GM19043 (cell line): ENCODE measurements at regions not wholly inside any gene's neighbourhood (a gene's known extent, or its start where the extent isn't known, plus 50 kb on each side); places are given as distances from the start of the nearest gene placed in this dataset.
"Not testable (repeated sequence)": the region's sequence is repeated elsewhere in the genome, so short reads cannot be mapped to it uniquely, and the experiment has no call there.

ENCODE experiments used
- ATAC-seq: cut with Tn5 transposase; IDR thresholded peaks from one replicate; pipeline ENCODE4 v1.9.1; 2021; ENCODE audit warnings: low read depth; ENCODE audit not compliant: unreplicated experiment

DNA sequence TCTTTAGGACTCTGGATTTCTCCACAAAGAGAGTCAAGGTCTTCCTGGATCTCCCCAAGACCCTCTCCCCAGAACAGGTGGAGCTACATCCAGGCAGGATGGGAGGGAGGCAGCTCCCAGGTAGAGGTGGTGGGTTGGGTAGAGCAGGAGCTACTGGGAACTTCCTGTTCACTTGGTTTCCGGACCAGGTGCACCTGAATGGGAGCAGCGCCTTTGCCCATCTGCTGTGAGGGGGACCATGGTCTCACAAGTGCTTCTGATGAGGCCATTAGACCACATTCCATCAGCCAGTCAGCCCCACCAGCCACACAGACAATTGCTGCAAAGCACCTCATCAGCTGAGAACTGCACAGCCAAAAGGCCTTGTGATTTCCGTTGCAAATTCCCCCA, 188.8 kb downstream of the MATN1 start:
- ATAC-seq = no peak

DNA sequence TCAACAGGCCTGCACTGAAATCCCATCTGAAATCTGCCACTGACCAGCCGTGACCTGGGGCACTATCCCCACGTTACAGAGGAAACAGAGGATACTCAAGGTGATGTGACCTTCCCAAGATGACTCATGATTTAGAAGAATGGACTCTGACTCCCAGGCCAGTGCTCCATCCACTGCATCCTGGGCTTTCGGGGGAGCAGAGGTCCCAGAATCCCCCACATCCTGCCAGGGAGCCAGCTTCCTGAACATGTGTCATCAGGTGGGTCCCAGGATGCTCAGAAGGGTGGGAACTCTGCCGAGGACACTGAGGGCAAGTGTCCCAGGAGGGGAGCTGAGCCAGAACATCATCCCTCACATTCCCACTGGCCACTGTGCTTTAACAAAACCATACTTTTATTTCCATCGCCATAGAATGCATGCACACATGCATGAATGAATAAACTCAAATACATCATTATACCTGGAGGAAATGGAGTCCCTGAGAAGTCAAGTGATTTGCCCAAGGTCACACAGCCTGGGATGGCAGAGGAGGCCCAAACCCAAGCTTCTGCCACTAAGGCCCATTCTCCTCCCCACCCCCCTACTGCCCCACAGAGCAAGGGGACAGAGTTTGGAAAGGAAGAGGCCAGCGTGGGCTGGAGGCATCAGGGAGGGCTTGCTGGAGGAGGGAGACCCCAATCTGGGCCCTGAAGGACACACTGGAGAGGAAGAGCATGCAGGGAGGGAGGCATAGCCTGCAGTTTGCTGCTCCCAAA, 189.4 kb downstream of the MATN1 start:
- no peak for ATAC-seq

DNA sequence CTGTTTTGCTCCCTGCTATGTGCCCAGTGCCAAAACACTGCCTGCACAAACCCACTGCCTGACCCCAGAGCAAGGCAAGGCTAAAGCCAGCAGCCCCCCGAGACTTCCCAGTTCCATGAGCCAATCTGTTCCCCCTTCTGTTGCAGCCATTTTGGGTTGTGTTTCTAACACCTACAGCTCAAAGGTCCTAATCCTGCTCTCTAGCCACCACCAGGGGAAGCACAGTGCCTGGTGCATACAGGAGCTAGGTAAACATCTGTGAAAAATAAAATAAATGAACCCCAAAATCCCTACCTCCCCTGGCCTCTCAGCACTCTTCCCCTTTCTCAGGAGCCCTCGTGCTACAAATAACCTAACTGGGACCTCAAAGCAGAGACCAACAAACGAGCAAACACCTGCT, 190.2 kb downstream of the MATN1 start:
- ATAC-seq = no peak

DNA sequence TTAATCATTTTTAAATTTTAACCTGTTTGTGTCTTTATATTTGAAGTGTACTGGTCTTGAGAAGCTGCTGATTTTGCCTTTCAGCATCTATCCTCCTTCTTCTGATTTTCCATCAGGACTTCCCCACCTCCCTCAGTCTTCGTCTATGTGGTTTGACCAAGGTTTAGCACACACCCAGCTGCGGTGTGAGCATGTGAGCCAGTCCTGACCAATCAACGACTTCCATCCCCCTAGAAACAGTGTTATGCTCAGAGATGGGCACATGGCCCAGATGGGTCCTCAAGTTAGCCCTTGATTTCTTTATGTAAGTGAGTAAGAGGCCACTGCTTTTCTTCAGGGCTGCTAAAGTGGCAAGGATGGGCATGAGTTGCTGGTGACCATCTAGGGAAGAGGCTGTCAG, 190.8 kb downstream of the MATN1 start:
- ATAC-seq = no peak

DNA sequence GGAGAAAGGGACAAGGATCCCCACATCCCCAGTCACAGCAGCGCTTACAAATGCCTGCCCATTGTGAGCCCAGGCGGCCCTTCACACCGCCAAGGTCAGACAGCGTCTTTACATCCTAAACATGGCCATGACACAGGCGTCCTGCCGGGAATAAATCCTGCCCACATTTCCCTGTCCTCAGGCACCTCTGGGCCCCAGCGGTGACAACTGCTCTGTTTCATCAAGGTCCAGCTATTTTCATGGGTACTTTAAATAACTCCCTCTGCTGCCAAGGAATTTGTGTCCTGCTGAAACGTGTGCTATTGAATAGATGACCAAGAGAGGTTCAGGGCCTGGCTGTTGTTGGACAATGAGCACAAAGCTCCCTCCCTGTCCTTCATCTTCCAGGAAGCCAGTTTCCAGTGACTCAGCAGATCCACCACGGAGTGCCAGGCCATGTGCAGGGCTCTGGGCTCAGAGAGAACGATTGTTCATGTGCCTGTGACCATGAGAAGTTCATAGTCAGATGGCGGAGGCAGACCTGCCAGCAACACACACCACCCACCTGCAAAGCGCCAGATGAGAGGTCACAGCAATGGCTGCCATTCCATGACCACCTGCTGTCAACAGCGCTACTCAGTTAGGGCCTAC, 195.8 kb downstream of the MATN1 start:
- ATAC-seq = no peak

DNA sequence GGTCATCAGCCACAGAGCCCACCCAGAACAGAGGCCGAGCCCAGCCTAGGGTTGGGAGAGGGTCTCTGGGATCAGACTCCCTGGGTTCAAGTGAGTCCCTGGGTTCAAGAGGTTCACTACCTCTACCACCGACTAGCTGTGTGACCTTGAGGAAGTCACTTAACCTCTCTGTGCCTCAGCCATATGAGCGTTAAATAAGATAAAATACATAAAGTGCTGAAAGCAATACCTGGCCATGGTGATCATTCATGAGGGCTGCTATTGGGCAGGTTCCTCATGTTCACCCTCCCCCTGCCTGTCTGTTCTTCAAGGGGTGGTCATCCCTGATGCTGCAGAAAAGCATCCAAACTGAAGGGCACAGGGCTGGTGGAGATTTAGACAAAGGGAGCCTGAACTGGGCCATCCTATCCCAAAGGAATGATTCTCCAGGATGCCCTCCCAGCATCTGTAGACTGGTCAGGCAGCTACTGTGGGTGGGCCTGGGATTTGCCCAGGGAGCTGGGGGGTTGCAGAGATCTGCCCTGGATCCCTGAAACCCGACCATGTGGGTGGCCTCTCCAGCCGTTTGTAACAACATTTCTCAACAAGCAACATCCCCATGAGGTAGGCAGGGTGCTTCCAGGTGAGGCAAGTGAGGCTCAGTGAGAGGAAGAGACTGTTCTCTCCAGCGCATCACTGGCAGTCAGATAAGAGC, 196.6 kb downstream of the MATN1 start:
- no peak for ATAC-seq

DNA sequence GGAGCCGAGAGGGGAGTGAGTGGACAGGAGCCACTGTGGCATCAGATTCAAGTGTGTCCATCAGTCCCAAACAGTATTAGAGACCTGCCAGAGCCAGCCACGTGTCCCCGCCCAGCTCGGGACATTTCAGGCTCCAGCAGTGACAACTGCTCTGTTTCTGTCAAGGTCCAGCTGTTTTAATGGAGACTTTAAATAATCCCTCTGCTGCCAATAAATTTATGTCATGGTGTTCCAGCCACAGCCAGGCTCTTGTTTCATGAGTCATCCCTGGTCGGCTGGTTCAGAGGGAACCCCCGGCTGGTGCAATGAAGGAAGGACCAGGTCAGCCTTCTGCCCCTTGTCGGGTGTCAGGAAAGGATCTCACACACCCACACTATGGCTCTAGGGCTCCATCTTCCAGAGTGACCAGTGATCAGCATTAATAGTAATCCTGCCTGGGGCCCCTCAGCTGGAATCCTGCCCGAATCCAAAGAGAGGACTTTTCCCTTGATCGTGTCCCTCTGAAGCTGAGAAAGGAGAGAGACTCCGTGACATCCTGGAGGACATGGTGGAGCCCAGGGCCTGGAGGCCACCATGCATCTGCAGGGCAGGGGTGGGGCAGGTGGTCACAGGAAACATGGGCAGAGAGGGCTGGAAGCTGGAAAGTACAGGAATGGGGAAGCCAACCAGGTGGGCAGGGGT, 197.3 kb downstream of the MATN1 start:
- ATAC-seq = no peak

DNA sequence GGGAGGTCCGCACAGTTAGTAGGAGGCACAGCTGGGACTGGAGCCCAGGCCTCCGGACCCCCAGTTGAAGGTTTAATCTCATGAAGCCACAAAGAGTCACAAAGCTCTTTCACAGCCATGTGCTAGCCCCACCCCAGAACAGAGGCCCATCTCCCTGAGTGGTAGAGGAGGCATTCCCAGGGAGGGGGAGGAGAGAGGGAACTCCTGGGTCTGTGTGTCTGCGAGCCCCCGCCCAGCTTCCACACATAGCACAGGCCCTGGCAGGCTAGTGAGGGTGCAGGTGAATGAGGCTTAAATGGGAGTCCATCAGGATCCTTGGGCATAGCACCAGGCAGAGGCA, 197.8 kb downstream of the MATN1 start:
- ATAC-seq = no peak

DNA sequence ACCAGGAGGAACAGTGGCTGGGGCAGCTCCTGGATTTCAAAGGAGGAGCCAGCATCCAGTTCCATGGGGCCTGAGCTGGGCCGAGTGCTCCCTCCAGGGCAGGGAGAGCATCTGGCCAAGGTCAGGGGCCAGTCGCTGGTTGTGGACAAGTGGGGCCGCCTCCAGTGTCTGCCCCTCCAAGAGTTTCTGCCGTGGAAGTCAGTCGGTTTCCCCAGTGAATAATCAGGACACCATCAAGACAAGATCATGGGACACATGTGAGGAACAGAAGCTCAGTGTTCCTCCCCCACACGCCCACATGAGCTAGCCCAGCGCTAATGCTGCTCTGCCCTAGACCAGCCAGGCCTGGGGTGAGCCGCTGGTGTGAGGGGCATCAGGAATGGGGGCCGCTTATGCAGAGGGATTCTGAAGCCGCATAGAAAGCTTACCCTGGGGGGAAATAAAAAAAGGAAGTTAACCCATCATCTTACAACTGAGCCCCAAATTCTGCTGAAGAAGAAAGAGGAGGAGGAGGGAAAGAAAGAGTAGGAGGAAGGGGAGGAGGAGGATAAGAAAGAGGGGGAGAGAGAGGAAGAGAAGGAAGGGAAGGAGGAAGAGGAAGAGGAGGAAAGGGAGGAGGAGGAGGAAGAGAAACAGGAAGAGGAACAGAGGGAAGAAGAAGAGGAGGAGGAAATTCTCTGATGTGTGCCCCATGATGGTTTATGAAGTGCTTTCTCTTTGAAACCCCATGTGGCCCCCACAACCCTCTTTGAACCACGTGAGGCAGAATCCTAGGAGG, 198.4 kb downstream of the MATN1 start:
- no peak for ATAC-seq

DNA sequence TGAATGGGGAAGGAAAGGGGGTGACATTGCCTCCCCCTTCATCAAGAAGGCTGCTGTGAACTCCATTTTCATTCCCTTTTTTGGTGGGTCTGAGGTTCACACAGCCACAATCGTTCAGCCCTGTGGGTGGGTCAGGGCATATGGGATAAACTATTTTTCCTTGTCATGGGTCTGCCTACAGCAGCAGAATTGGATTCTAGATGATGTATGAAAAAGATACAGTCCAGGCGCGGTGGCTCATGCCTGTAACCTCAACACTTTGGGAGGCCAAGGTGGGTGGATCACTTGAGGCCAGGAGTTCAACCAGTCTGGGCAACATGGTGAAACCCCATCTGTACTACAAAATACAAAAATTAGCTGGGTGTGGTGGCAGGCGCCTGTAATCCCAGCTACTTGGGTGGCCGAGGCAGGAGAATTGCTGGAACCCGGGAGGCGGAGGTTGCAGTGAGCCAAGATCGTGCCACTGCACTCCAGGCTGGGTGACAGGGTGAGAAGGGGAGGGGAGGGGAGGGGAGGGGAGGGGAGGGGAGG, 199.3 kb downstream of the MATN1 start:
- not testable (repeated sequence) for ATAC-seq

DNA sequence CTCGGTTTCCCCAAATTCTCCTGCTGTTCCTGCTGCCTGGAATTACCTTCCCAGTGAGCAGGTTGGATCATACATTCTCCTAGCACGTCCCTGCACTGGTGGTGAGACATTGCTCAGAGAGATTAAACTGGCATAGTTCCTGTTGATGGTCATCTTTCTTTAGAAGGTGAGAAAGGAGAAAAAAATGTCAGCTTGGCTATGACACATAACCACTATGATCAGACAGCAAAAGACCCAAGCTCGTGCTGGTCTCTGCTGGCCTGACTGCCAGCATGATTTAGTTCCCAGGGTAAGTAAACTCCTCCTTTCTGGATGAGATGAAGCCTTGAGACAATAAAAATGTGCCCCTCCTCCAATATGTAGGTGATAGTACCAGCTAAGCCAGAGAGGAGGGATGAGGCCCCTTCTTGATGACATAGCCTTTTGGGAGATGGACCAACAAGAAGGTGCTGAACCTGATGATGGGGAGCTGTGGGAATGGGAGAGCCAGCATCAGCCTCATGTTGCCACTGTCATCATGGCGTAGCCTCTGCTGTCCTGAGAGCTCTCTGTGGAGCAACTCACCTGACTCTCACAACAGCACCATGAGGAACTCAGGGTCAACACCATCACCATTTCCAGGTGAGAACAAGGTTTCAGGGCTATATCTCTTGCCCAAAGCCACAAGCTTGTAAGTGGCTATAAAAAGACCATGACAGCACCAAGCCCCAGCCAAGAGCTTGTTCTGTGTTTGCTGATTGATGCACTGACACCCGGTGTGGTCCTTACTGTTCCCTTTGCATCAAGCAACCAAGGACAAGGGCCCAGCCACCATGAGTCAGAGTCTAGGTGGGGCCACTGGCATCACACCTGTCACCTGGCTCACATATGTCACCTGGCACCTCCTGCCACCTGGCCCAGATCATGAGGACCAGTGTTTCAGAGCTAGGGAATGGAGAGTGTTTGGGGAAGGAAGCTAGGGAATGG, 200.0 kb downstream of the MATN1 start:
- ATAC-seq = no peak

DNA sequence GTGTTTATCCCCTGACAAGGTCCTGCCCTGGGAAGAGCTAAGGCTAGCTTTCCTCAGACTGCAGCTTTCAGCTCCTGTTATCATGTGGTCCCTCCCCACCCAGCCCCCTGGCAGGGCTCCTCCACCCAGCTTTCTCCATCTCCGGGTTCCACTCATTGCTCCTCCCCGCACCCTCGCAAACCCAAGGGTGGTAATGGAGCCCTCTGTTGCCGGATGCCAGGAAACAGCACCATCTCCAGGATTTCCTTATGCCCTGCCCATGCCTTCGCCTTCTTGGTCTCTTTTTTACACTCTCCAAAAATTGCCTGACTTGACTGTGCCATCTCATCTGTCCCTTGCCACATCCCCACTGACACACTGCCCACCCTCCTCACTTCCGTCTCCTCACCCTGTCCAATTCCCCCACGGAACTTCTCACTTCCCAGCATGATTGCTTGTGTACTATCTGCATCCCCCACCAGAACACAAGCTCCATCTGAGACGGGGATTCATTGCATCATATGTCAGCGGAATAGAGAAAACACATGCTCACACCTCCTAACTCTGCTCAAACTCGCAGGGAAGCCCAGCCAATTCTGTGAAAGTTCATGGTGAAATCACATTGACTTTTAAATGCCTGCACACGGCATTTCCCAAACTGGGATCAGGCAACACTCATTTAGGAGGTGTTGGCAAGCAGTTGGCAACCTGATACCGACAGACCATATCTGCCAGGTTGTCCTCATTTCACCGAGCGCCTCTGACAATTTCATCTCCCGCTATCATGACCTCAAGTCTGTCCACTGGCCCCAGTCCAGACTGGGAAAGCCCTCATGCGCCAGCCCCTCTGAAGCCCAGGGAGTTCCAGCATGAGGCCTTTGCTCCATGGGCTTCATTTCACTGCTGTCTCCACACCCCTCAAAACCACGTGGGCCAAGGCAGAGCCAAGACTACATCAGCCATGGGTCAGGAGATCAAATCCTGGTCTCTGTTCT, 201.1 kb downstream of the MATN1 start:
- ATAC-seq = no peak

DNA sequence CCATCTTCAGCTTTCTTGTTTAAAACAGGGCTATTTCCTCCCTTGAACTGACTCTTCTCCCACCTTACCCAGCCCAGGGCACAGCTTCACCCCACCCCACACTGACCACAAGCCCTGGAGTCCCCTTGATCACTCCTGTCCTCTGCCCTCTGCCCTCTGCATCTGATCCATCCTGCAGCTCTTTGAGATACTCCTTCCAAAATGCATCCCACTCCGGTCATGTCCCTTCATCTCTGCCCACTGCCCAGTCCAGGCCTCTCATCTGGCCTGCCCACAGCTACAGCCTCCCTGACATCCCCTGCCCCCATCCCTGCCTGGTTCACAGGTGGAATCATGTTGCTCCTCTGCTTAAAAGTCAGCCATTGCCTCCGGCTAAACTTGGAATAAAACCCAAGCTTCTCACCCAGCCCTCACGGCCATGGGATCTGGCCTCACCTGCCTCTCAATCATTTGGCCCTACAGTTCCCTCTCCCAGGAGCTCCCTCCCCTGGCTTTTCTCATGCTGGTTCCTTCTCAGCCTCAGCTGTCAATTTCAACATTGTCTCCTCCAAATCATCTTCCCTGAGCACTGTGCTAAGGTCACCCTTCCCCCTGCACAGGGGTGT, 202.0 kb downstream of the MATN1 start:
- ATAC-seq = no peak

DNA sequence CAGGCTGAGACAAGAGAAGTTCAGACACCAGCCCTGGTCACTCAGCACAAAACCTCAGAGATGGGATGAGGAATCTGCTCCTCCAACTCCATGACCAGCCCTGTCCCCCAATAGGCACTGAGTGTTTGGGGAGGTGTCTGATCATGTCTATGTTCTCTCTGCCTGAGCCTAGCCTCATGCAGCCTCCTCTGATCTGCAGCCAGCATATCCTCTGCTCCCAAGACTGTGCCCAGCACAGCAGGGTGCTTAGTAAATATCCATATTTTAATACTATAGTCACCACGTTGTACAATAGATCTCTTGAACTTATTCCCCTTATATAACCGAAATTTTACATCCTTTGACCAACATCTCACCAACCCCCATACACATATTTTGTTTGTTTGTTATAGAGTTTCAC, 202.9 kb downstream of the MATN1 start:
- ATAC-seq = no peak

DNA sequence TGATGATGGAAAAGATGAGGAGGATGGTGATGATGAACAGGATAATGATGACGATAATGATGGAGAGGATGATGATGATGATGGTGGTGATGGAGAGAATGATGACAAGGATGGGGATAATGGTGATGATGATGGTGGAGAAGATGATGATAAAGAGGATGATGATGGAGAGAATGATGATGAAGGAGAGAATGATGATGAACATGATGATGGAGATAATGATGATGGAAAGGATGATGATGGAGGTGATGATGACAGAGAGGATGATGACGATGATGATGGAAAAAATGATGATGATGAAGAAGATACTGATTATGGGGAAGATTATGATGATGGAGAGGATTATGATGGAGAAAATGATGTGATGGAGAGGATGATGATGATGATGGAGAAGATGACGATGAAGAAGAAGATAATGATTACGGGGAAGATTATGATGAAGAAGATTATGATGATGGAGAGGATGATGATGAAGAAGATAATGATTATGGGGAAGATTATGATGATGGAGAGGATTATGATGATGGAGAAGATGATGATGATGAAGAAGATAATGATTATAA, 204.1 kb downstream of the MATN1 start:
- ATAC-seq = no peak

DNA sequence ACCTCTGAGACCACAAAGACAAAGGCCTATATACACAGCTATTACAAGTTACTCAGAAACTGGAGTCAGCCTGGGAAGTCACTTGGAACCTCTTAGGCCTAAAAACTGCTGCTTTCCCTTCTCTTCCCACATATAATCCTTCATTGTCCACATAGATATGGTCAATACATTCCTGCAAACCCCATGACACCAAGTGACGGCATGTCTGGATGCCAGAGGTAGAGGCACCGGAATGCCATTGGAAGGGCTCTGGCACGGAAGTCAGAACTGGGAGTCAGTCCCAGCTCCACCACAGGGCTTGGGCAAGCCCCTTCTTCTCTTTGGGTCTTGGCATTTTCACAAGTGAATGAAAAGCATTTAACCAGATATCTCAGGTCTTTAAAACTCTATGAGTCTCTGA, 204.7 kb downstream of the MATN1 start:
- no peak for ATAC-seq

DNA sequence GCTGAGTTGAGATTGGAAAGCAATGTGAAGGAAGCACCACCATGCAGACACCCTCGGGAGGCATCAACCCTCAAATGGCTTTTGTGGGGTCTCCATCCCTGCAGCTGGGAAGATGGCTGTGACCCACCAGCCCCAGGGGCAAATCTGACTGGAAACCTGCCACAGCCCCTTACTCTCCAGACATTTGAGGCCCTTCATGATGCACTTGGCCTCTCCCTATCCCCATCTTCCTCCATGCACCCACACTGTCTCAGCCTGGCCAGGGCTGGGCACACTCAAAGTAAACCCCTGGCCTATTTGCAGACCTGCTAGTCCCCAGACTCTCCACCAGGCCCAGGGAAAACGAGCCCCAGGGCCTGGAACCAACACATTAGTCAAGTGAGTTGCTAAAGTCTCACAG, 205.2 kb downstream of the MATN1 start:
- ATAC-seq = no peak
